ENCODE measurements at regions not wholly inside any gene's neighbourhood (a gene's known extent, or its start where the extent isn't known, plus 50 kb on each side); places are given as distances from the start of the nearest gene placed in this dataset.
A peak's percentile ranks its signal among the peaks of the same experiment; 100 is the strongest.
"Not testable (repeated sequence)": the region's sequence is repeated elsewhere in the genome, so short reads cannot be mapped to it uniquely, and the experiment has no call there.

- Mint-ChIP-seq H3K27me3 (ENCODE audit: low read depth) (no peaks in the 10 kb centered on the region), H3K9me3 (no peaks in the 10 kb centered on the region), H3K27ac (no peak overlapping the region), H3K4me1 (ENCODE audit: low read depth) (no peaks in the 10 kb centered on the region), H3K4me3 (no peak overlapping the region), H3K36me3 (ENCODE audit: insufficient read depth in 2 of 2) (no peaks in the 10 kb centered on the region)
- DNase-seq: no peak
- no peak for ATAC-seq (replicated peaks in 1 of 2)
These were observed 89.4 kb downstream of the DHRS2 start for GRCh38 chr14:23725528-23725927.

- Mint-ChIP-seq H3K4me3 (no peak overlapping the region), H3K27ac (no peak overlapping the region), H3K9me3 (no peaks in the 10 kb centered on the region), H3K27me3 (ENCODE audit: low read depth) (no peaks in the 10 kb centered on the region), H3K4me1 (ENCODE audit: low read depth) (no peaks in the 10 kb centered on the region), H3K36me3 (ENCODE audit: insufficient read depth in 2 of 2) (no peaks in the 10 kb centered on the region)
- DNase-seq (no peak), ATAC-seq (replicated peaks in 1 of 2) (no peak)
These were observed 90.0 kb downstream of the DHRS2 start for GRCh38 chr14:23725980-23726710.

GRCh38 chr14:23727566-23728335 is 91.6 kb downstream of the DHRS2 start:
- peak; percentile 48 to 58 for ATAC-seq (replicated peaks in 1 of 2)
- no peaks in the 10 kb centered on the region for H3K27me3 Mint-ChIP-seq (ENCODE audit: low read depth)
- no peaks in the 10 kb centered on the region for H3K4me1 Mint-ChIP-seq (ENCODE audit: low read depth)
- no peaks in the 10 kb centered on the region for H3K36me3 Mint-ChIP-seq (ENCODE audit: insufficient read depth in 2 of 2)
- DNase-seq: peak in 1 of 2 donors; percentile 9
- H3K4me3 Mint-ChIP-seq: no peak overlapping the region
- no peak overlapping the region for H3K27ac Mint-ChIP-seq
- H3K9me3 Mint-ChIP-seq: no peaks in the 10 kb centered on the region

- Mint-ChIP-seq H3K36me3 (ENCODE audit: insufficient read depth in 2 of 2) (no peaks in the 10 kb centered on the region), H3K9me3 (no peaks in the 10 kb centered on the region), H3K4me1 (ENCODE audit: low read depth) (no peaks in the 10 kb centered on the region), H3K27me3 (ENCODE audit: low read depth) (no peaks in the 10 kb centered on the region), H3K27ac (no peak overlapping the region), H3K4me3 (no peak overlapping the region)
- no peak for ATAC-seq (replicated peaks in 1 of 2)
- DNase-seq: no peak
These were observed 92.6 kb downstream of the DHRS2 start for GRCh38 chr14:23728791-23729190.

- DNase-seq (no peak), ATAC-seq (replicated peaks in 1 of 2) (no peak)
- H3K36me3 Mint-ChIP-seq (ENCODE audit: insufficient read depth in 2 of 2): no peaks in the 10 kb centered on the region
- no peak overlapping the region for H3K4me3 Mint-ChIP-seq
- no peaks in the 10 kb centered on the region for H3K9me3 Mint-ChIP-seq
- H3K27ac Mint-ChIP-seq: no peak overlapping the region
- H3K4me1 Mint-ChIP-seq (ENCODE audit: low read depth): no peaks in the 10 kb centered on the region
- H3K27me3 Mint-ChIP-seq (ENCODE audit: low read depth): no peaks in the 10 kb centered on the region
These were observed 93.7 kb downstream of the DHRS2 start for GRCh38 chr14:23729720-23730387.

DNA sequence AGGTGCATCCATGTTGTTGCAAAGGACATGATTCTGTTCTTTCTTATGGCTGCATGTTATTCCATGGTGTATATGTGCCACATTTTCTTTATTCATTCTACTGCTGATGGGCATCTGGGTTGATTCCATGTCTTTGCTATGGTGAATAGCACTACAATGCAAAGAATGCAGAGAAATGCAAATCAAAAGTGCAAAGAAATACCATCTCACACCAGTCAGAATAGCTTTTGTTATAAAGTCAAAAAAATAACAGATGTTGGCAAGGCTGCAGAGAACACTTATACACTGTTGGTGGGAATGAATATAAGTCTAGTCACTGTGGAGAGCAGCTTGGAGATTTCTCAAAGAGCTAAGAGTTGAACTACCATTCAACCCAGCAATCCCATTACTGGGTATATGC is 99.2 kb downstream of the DHRS2 start:
- no peak overlapping the region for H3K27ac Mint-ChIP-seq
- peaks cover 0 to 2% of the 10 kb centered on the region in 2 donors for H3K36me3 Mint-ChIP-seq (ENCODE audit: insufficient read depth in 2 of 2)
- DNase-seq (no peak), ATAC-seq (replicated peaks in 1 of 2) (no peak)
- no peaks in the 10 kb centered on the region for H3K4me1 Mint-ChIP-seq (ENCODE audit: low read depth)
- no peak overlapping the region for H3K4me3 Mint-ChIP-seq
- peaks cover 0 to 6% of the 10 kb centered on the region in 2 donors for H3K9me3 Mint-ChIP-seq
- H3K27me3 Mint-ChIP-seq (ENCODE audit: low read depth): no peaks in the 10 kb centered on the region

DNA sequence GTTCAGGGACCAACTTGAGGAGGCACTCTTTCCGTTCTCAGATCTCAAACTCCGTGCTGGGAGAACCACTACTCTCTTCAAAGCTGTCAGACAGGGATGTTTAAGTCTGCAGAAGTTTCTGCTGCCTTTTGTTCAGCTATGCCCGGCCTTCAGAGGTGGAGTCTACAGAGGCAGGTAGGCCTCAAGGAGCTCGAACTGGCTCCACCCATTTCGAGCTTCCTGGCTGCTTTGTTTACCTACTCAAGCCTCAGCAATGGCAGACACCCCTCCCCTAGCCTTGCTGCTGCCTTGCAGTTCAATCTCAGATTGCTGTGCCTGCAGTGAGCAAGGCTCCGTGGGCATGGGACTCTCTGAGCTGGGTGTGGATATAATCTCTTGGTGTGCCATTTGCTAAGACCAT is 108.2 kb downstream of the DHRS2 start:
- H3K27ac Mint-ChIP-seq; H3K4me3 Mint-ChIP-seq; H3K36me3 Mint-ChIP-seq (ENCODE audit: insufficient read depth in 2 of 2); H3K4me1 Mint-ChIP-seq (ENCODE audit: low read depth); DNase-seq; ATAC-seq (replicated peaks in 1 of 2); H3K9me3 Mint-ChIP-seq: not testable (repeated sequence)
- peaks cover 26% of the 10 kb centered on the region for H3K27me3 Mint-ChIP-seq (ENCODE audit: low read depth)

- Mint-ChIP-seq H3K27me3 (ENCODE audit: low read depth) (peaks cover 20% of the 10 kb centered on the region), H3K4me1 (ENCODE audit: low read depth) (no peaks in the 10 kb centered on the region)
- no peak for ATAC-seq (replicated peaks in 1 of 2)
These were observed 114.2 kb downstream of the DHRS2 start for GRCh38 chr14:23750357-23750756.

GRCh38 chr14:23751616-23752015 is 115.5 kb downstream of the DHRS2 start:
- H3K27me3 Mint-ChIP-seq (ENCODE audit: low read depth): peaks cover 30% of the 10 kb centered on the region
- H3K4me3 Mint-ChIP-seq: no peak overlapping the region
- H3K36me3 Mint-ChIP-seq (ENCODE audit: insufficient read depth in 2 of 2): no peaks in the 10 kb centered on the region
- no peaks in the 10 kb centered on the region for H3K9me3 Mint-ChIP-seq
- H3K27ac Mint-ChIP-seq: no peak overlapping the region
- H3K4me1 Mint-ChIP-seq (ENCODE audit: low read depth): no peaks in the 10 kb centered on the region
- no peak for DNase-seq
- no peak for ATAC-seq (replicated peaks in 1 of 2)

More at GRCh38 chr14:23750357-23750756, 114.2 kb downstream of the DHRS2 start:
- no peak for DNase-seq
- no peak overlapping the region for H3K27ac Mint-ChIP-seq
- H3K36me3 Mint-ChIP-seq (ENCODE audit: insufficient read depth in 2 of 2): no peaks in the 10 kb centered on the region
- no peaks in the 10 kb centered on the region for H3K9me3 Mint-ChIP-seq
- H3K4me3 Mint-ChIP-seq: no peak overlapping the region

DNA sequence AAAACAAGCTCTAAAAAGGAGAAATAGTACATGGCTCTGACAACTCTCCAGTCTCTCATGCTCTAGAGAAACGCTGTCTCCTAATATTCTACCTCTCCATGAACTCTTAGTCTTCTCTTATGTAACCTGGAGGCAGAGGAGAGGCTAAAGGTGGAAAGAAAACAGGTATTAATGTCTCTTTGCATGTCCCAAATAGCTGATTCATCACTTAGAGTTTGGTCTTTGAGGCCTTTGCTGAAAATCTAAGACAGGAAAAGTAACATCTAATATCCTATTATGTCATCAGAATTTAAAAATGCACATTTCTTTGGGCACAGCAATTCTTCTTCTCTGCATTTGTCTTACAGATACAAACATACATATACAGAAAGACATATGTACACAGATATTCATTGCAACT is 127.2 kb downstream of the DHRS2 start:
- no peak for ATAC-seq (replicated peaks in 1 of 2)
- no peak for DNase-seq
- peaks cover 54% of the 10 kb centered on the region for H3K27me3 Mint-ChIP-seq (ENCODE audit: low read depth)
- H3K4me1 Mint-ChIP-seq (ENCODE audit: low read depth): no peaks in the 10 kb centered on the region
- H3K9me3 Mint-ChIP-seq: peaks cover 0 to 3% of the 10 kb centered on the region in 2 donors
- H3K36me3 Mint-ChIP-seq (ENCODE audit: insufficient read depth in 2 of 2): peaks cover 0 to 3% of the 10 kb centered on the region in 2 donors
- no peak overlapping the region for H3K27ac Mint-ChIP-seq
- H3K4me3 Mint-ChIP-seq: no peak overlapping the region

GRCh38 chr14:23766737-23767401 is 130.7 kb downstream of the DHRS2 start:
- Mint-ChIP-seq H3K27ac (no peak overlapping the region), H3K36me3 (ENCODE audit: insufficient read depth in 2 of 2) (no peaks in the 10 kb centered on the region), H3K4me1 (ENCODE audit: low read depth) (no peaks in the 10 kb centered on the region), H3K4me3 (no peak overlapping the region), H3K9me3 (peaks cover 0 to 1% of the 10 kb centered on the region in 2 donors), H3K27me3 (ENCODE audit: low read depth) (peaks cover 27% of the 10 kb centered on the region)
- DNase-seq: no peak
- ATAC-seq (replicated peaks in 1 of 2): no peak

DNA sequence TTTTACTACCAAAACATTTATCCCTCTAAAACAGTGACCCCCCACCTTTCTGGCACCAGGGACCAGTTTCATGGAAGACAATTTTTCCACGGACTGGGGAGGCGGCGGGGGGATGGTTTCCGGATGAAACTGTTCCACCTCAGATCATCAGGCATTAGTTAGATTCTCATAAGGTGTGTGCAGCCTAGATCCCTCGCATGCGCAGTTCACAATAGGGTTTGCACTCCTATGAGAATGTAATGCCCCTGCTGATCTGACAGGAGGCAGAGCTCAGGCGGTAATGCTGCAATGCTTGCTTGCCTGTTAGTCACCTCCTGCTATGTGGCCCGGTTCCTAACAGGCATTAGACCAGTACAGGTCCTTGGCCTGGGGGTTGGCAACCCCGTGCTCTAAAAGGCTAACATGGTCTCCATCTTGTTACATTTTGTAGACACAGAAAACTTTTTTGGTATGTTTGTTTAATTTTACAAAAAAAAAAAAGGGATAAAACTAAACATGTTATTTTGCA is 133.1 kb downstream of the DHRS2 start:
- ATAC-seq (replicated peaks in 1 of 2); H3K4me1 Mint-ChIP-seq (ENCODE audit: low read depth); DNase-seq; H3K4me3 Mint-ChIP-seq; H3K27ac Mint-ChIP-seq; H3K36me3 Mint-ChIP-seq (ENCODE audit: insufficient read depth in 2 of 2); H3K9me3 Mint-ChIP-seq: not testable (repeated sequence)
- peaks cover 30% of the 10 kb centered on the region for H3K27me3 Mint-ChIP-seq (ENCODE audit: low read depth)

GRCh38 chr14:23773981-23774380 is 137.8 kb downstream of the DHRS2 start:
- H3K27me3 Mint-ChIP-seq (ENCODE audit: low read depth): peaks cover 13% of the 10 kb centered on the region
- no peak overlapping the region for H3K27ac Mint-ChIP-seq
- no peak overlapping the region for H3K4me3 Mint-ChIP-seq
- no peaks in the 10 kb centered on the region for H3K36me3 Mint-ChIP-seq (ENCODE audit: insufficient read depth in 2 of 2)
- ATAC-seq (replicated peaks in 1 of 2) (no peak), DNase-seq (no peak)
- no peaks in the 10 kb centered on the region for H3K4me1 Mint-ChIP-seq (ENCODE audit: low read depth)
- no peaks in the 10 kb centered on the region for H3K9me3 Mint-ChIP-seq
